Upper lobe of left lung (tissue), 6 donors: ENCODE measurements at regions not wholly inside any gene's neighbourhood (a gene's known extent, or its start where the extent isn't known, plus 50 kb on each side); places are given as distances from the start of the nearest gene placed in this dataset.

ENCODE experiments used
- ATAC-seq, 2 donors: fragments of 200-7000 bp; cut with Tn5 transposase; one replicate each; pipeline ENCODE4 v1.9.1; 2022; ENCODE audit warnings: mild to moderate bottlenecking in 2 of 2, moderate library complexity in 2 of 2; ENCODE audit not compliant: low FRiP score in 2 of 2
- DNase-seq, 2 donors: peaks; one replicate each; pipeline ENCODE4 v3.0.0-alpha.2; 2019 to 2020
- H3K27ac ChIP-seq, 4 donors: fragments of 200-600 bp; sonication (generic); one replicate each; pipeline ENCODE4 v1.5.1; 2016 to 2019
- H3K27me3 ChIP-seq, 4 donors: fragments of 200-600 bp; sonication (generic); one replicate each; pipeline ENCODE4 v1.5.1; 2017 to 2019
- H3K36me3 ChIP-seq, 4 donors: fragments of 200-600 bp; sonication (generic); one replicate each; pipeline ENCODE4 v1.5.1; 2016 to 2019
- H3K4me1 ChIP-seq, 4 donors: fragments of 200-600 bp; sonication (generic); one replicate each; pipeline ENCODE4 v1.5.1; 2018 to 2019
- H3K4me3 ChIP-seq, 4 donors: fragments of 200-600 bp; sonication (generic); one replicate each; pipeline ENCODE4 v1.5.1; 2017 to 2019; ENCODE audit warnings: mild to moderate bottlenecking in 2 of 4, moderate library complexity in 1 of 4
- H3K9me3 ChIP-seq, 4 donors: fragments of 200-600 bp; sonication (generic); one replicate each; pipeline ENCODE4 v1.5.1; 2018 to 2019
- EP300 ChIP-seq, 4 donors: sonication (generic); formaldehyde crosslinking; IDR thresholded peaks; one replicate each; pipeline ENCODE4 v1.5.1; 2017; ENCODE audit warnings: antibody characterized with exemption in 4 of 4, control low read depth in 2 of 4
- POLR2A ChIP-seq, 4 donors: fragments of 450-650 bp; IDR thresholded peaks; one replicate each; pipeline ENCODE4 v1.5.1; 2016 to 2017; ENCODE audit warnings: antibody characterized with exemption in 4 of 4, mild to moderate bottlenecking in 2 of 4
- POLR2AphosphoS5 ChIP-seq, 2 donors: sonication (generic); formaldehyde crosslinking; IDR thresholded peaks; one replicate each; pipeline ENCODE4 v1.5.1; 2017; ENCODE audit warnings: antibody characterized with exemption in 2 of 2
- WGBS, 2 donors: methylation state at CpG; one replicate each; pipeline ENCODE4 v1.1.5; 2017 to 2018; 5-methylcytosine and 5-hydroxymethylcytosine counted together
- TF ChIP-seq, protein P1 (sequence below), 6 experiments: fragments of 450-650 bp in 4 of 6; fragments of 200-600 bp in 2 of 6; sonication (generic) in 2 of 6; IDR thresholded peaks; one replicate each; pipeline ENCODE4 v1.5.1; 2016 to 2019; ENCODE audit warnings: antibody characterized with exemption in 6 of 6
- donor health status: DM: no; HTN: no; CAD: no; lungs with moderate emphysema.
- donor health status: DM: no; HTN: yes; CAD: no; lungs with severe emphysema.

DNA sequence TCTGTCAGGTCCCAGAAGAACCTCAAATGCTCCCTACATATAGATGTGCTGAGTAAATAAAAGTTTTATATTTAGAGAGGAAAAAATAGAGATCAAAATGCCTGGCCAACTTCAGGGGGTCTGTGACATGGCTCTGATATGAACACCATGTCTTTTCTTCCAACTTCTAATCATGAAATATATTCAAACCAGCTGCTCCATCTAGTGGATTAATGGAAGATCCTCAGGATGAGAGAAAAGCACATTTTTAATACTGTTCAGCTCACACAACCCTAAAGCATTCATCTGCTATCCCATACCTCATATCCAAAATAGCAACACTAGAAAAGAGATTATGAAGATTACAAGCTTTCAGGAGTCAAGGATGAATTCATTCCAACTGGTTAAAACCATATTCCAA is 56.0 kb upstream of the DOCK9 start:
- peak overlapping the region in 2 of 4 donors; percentile 35 to 46 for H3K27ac ChIP-seq
- ATAC-seq (peak; percentile 40 to 72), DNase-seq (no peak)
- H3K36me3 ChIP-seq = no peaks in the 10 kb centered on the region
- H3K9me3 ChIP-seq = no peaks in the 10 kb centered on the region
- H3K4me3 ChIP-seq = no peak overlapping the region
- H3K4me1 ChIP-seq = peaks cover 9 to 28% (median 15%) of the 10 kb centered on the region in 4 donors
- no peaks in the 10 kb centered on the region for H3K27me3 ChIP-seq
- TF ChIP-seq POLR2AphosphoS5 (IDR thresholded peaks at IDR 0.05) (no peak), EP300 (IDR thresholded peaks at IDR 0.05) (no peak)
- TF ChIP-seq, protein P1, sequence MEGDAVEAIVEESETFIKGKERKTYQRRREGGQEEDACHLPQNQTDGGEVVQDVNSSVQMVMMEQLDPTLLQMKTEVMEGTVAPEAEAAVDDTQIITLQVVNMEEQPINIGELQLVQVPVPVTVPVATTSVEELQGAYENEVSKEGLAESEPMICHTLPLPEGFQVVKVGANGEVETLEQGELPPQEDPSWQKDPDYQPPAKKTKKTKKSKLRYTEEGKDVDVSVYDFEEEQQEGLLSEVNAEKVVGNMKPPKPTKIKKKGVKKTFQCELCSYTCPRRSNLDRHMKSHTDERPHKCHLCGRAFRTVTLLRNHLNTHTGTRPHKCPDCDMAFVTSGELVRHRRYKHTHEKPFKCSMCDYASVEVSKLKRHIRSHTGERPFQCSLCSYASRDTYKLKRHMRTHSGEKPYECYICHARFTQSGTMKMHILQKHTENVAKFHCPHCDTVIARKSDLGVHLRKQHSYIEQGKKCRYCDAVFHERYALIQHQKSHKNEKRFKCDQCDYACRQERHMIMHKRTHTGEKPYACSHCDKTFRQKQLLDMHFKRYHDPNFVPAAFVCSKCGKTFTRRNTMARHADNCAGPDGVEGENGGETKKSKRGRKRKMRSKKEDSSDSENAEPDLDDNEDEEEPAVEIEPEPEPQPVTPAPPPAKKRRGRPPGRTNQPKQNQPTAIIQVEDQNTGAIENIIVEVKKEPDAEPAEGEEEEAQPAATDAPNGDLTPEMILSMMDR (IDR thresholded peaks at IDR 0.05) = peak; percentile 33 to 65 (median 48)

- no peaks in the 10 kb centered on the region for H3K27me3 ChIP-seq
- ATAC-seq (no peak), DNase-seq (no peak)
- H3K36me3 ChIP-seq = no peaks in the 10 kb centered on the region
- H3K4me3 ChIP-seq = no peak overlapping the region
- peak overlapping the region in 2 of 4 donors; percentile 16 to 46 for H3K27ac ChIP-seq
- WGBS, 2 donors = 86% methylated on average over 5 of the region's 5 CpGs
- peaks cover 9 to 26% (median 15%) of the 10 kb centered on the region in 4 donors for H3K4me1 ChIP-seq
- TF ChIP-seq POLR2A (IDR thresholded peaks at IDR 0.05) (no peak), POLR2AphosphoS5 (IDR thresholded peaks at IDR 0.05) (no peak), EP300 (IDR thresholded peaks at IDR 0.05) (no peak)
- TF ChIP-seq, protein P1 (IDR thresholded peaks at IDR 0.05) = no peak
- H3K9me3 ChIP-seq = no peaks in the 10 kb centered on the region
Measured at GRCh38 chr13:99034333-99035085, 56.6 kb upstream of the DOCK9 start.

DNA sequence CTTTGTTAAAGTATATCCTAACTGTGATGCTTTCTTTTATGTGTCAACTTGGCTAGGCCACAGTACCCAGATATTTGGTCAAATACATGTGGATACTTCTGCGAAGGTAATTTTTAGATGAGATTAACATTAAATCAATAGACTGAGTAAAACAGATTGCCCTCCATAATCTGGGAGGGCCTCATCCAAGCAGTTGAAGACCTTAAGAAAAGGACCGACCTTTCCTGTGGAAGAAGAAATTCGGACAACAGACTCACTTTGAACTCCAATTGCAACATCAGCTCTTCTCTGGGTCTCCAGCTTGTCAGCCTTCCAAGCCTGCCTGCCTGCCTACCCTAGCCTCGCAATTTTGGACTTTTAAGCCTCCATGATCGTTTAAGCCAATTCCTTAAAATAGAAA is 57.9 kb upstream of the DOCK9 start:
- Histone ChIP-seq H3K27me3 (no peaks in the 10 kb centered on the region), H3K4me3 (no peak overlapping the region), H3K36me3 (no peaks in the 10 kb centered on the region), H3K27ac (no peak overlapping the region), H3K9me3 (no peaks in the 10 kb centered on the region), H3K4me1 (peaks cover 9 to 25% (median 15%) of the 10 kb centered on the region in 4 donors)
- WGBS, 2 donors = 96% methylated on average over 5 of the region's 5 CpGs
- no peak for TF ChIP-seq POLR2AphosphoS5 (IDR thresholded peaks at IDR 0.05)
- no peak for TF ChIP-seq POLR2A (IDR thresholded peaks at IDR 0.05)
- TF ChIP-seq EP300 (IDR thresholded peaks at IDR 0.05) = no peak
- TF ChIP-seq, protein P1 (IDR thresholded peaks at IDR 0.05) = no peak
- ATAC-seq (no peak), DNase-seq (no peak)

DNA sequence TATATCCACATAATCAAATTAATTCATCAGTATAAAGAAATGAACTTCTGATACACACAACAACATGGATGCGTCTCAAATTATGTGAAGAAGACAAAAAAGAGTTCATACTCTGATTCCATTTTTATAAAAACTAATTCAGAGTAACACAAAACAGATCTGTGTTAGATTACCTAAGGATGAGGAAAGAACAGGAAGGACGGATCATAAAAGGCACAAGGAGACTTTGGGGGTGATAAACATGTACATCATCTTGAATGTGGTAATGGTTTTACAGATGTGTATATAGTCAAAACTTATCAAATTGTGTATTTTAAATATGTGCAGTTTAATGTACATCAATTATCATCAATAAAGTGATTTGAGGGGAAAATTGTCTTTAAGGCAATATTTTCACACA is 59.9 kb upstream of the DOCK9 start:
- DNase-seq (no peak), ATAC-seq (no peak)
- Histone ChIP-seq H3K4me1 (peaks cover 4 to 18% (median 9%) of the 10 kb centered on the region in 4 donors), H3K36me3 (no peaks in the 10 kb centered on the region), H3K9me3 (no peaks in the 10 kb centered on the region), H3K4me3 (no peak overlapping the region), H3K27ac (no peak overlapping the region), H3K27me3 (no peaks in the 10 kb centered on the region)
- 94 to 95% methylated on average over 2 of the region's 2 CpGs for WGBS, 2 donors
- TF ChIP-seq POLR2A (IDR thresholded peaks at IDR 0.05) = no peak
- no peak for TF ChIP-seq POLR2AphosphoS5 (IDR thresholded peaks at IDR 0.05)
- no peak for TF ChIP-seq EP300 (IDR thresholded peaks at IDR 0.05)
- TF ChIP-seq, protein P1 (IDR thresholded peaks at IDR 0.05) = no peak
